Keratinocyte (primary cell): ENCODE measurements at regions not wholly inside any gene's neighbourhood (a gene's known extent, or its start where the extent isn't known, plus 50 kb on each side); places are given as distances from the start of the nearest gene placed in this dataset.

Experiments used
- DNase-seq: peaks from one replicate; pipeline ENCODE4 v3.0.0-alpha.2; 2011; ENCODE audit warnings: low read depth, missing footprints, low spot score
- FAIRE-seq: peaks from 2 replicates; lab custom pipeline; 2011; peaks lifted over from hg19 to GRCh38; lab: Jason Lieb, UNC
- H2AFZ ChIP-seq: 2 replicates; pipeline ENCODE4 v1.6.0; 2012; ENCODE audit warnings: low read length, control low read depth, inconsistent platforms; ENCODE audit not compliant: control insufficient read depth
- H3K27ac ChIP-seq: 2 replicates; pipeline ENCODE4 v1.5.1; 2011; ENCODE audit warnings: low read length; ENCODE audit not compliant: control insufficient read depth, insufficient read depth
- H3K27me3 ChIP-seq: 3 replicates; pipeline ENCODE4 v1.6.0; 2011; ENCODE audit warnings: low read length; ENCODE audit not compliant: control insufficient read depth, insufficient read depth; ENCODE audit errors: extremely low read depth
- H3K36me3 ChIP-seq, 2 experiments: 2 replicates in 1 of 2; 3 replicates in 1 of 2; pipeline ENCODE4 v1.5.1; 2011; ENCODE audit warnings: low read length in 2 of 2, mild to moderate bottlenecking in 1 of 2; ENCODE audit not compliant: control insufficient read depth in 2 of 2, insufficient read depth in 2 of 2; ENCODE audit errors: extremely low read depth in 1 of 2
- H3K4me1 ChIP-seq: 3 replicates; pipeline ENCODE4 v1.5.1; 2011; ENCODE audit warnings: low read length; ENCODE audit not compliant: control insufficient read depth, insufficient read depth; ENCODE audit errors: extremely low read depth
- H3K4me2 ChIP-seq: 3 replicates; pipeline ENCODE4 v1.6.0; 2011; ENCODE audit warnings: low read depth, low read length; ENCODE audit not compliant: control insufficient read depth, insufficient read depth; ENCODE audit errors: extremely low read depth
- H3K4me3 ChIP-seq, 3 experiments: fragments of 200-600 bp in 1 of 3; sonication (generic) in 1 of 3; 2 replicates in 2 of 3; 3 replicates in 1 of 3; pipeline ENCODE4 v1.5.1; 2011 to 2016; ENCODE audit warnings: low read length in 3 of 3, mild to moderate bottlenecking in 3 of 3, control low read depth in 2 of 3, inconsistent platforms in 1 of 3, low read depth in 1 of 3, mixed read lengths in 1 of 3, mixed run types in 1 of 3, moderate library complexity in 1 of 3; ENCODE audit not compliant: control insufficient read depth in 2 of 3, insufficient read depth in 2 of 3; ENCODE audit errors: extremely low read depth in 1 of 3
- H3K79me2 ChIP-seq: 2 replicates; pipeline ENCODE4 v1.6.0; 2012; ENCODE audit warnings: low read length; ENCODE audit not compliant: control insufficient read depth, insufficient read depth
- H3K9ac ChIP-seq: 3 replicates; pipeline ENCODE4 v1.6.0; 2011; ENCODE audit warnings: low read length; ENCODE audit not compliant: control insufficient read depth, insufficient read depth; ENCODE audit errors: extremely low read depth
- H3K9me1 ChIP-seq: 3 replicates; pipeline ENCODE4 v1.6.0; 2011; ENCODE audit warnings: low read length; ENCODE audit not compliant: control insufficient read depth, insufficient read depth; ENCODE audit errors: extremely low read depth
- H3K9me3 ChIP-seq: 2 replicates; pipeline ENCODE4 v1.5.1; 2012; ENCODE audit warnings: low read depth, low read length; ENCODE audit not compliant: control insufficient read depth
- H4K20me1 ChIP-seq: 3 replicates; pipeline ENCODE4 v1.6.0; 2011; ENCODE audit warnings: low read length; ENCODE audit not compliant: control insufficient read depth, insufficient read depth; ENCODE audit errors: extremely low read depth
- EZH2 ChIP-seq: IDR thresholded peaks from one replicate; pipeline ENCODE4 v1.6.1; 2012; ENCODE audit warnings: inconsistent platforms, mild to moderate bottlenecking, low read length, moderate library complexity
- dilution Hi-C: fragments of 300-500 bp; cut with MboI; formaldehyde crosslinking; loops from one replicate; pipeline ENCODE4 v1.7.0; 2020; ENCODE audit warnings: low sequenced_read_pairs; ENCODE audit not compliant: extremely low pct_ligation_motif_present
- TF ChIP-seq, protein P1 (sequence below), 3 experiments: IDR thresholded peaks in 1 of 3; conservative IDR thresholded peaks in 1 of 3; optimal IDR thresholded peaks in 1 of 3; 2 replicates in 2 of 3; 3 replicates in 1 of 3; pipeline versions ENCODE3 to v1.5.1; 2011; ENCODE audit warnings: low read length in 3 of 3, mild to moderate bottlenecking in 3 of 3, moderate library complexity in 2 of 3, control low read depth in 1 of 3, inconsistent platforms in 1 of 3; ENCODE audit not compliant: insufficient read depth in 2 of 3; ENCODE audit errors: extremely low read depth in 1 of 3

DNA sequence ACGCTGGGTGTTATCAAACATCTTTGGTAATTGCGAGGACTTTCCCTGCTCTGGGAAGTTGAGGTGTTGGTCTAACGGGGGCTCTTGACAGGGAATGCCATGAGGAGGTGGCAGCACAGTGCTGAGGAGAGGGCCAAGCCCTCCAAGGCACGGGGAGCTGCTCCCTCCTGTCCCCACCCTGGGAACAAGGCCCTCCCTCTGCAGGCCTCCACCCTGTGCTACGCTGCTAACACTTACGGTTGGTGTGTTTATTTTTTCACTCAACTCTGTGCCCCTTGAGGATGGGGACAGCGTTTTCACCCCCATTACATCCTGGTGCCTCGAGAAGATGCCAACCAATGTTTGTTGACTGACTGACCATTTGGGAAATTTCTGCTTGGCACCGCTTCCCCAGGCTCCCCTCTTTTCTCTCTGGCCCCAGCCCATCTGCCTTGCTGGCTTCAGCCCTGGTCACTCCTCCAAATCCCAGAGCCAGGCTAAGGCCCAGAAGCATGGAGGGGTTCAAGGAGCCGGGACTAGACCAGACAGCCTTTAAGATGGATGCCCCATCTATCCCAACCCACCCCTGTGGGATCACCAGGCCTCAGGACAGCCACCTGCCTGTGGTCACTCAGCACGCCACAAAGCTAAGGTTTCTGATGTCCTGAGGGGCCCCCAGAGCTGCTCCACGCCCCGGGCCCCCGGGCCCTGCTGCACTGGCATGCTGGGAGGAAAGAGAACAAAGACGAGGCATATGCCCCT is 125.7 kb downstream of the BARX1 start:
- Histone ChIP-seq H3K9me1 (no peaks in the 10 kb centered on the region), H3K79me2 (no peaks in the 10 kb centered on the region), H3K9me3 (no peaks in the 10 kb centered on the region), H3K4me2 (no peak overlapping the region), H2AFZ (no peak overlapping the region), H3K9ac (no peak overlapping the region), H3K4me1 (no peaks in the 10 kb centered on the region), H4K20me1 (no peaks in the 10 kb centered on the region), H3K27ac (no peak overlapping the region), H3K27me3 (peaks cover 14% of the 10 kb centered on the region), H3K36me3 (no peaks in the 10 kb centered on the region), H3K4me3 (no peak overlapping the region)
- dilution Hi-C loops = no loop called here
- FAIRE-seq (no peak), DNase-seq (no peak)
- TF ChIP-seq EZH2 = no peak
- TF ChIP-seq, protein P1, sequence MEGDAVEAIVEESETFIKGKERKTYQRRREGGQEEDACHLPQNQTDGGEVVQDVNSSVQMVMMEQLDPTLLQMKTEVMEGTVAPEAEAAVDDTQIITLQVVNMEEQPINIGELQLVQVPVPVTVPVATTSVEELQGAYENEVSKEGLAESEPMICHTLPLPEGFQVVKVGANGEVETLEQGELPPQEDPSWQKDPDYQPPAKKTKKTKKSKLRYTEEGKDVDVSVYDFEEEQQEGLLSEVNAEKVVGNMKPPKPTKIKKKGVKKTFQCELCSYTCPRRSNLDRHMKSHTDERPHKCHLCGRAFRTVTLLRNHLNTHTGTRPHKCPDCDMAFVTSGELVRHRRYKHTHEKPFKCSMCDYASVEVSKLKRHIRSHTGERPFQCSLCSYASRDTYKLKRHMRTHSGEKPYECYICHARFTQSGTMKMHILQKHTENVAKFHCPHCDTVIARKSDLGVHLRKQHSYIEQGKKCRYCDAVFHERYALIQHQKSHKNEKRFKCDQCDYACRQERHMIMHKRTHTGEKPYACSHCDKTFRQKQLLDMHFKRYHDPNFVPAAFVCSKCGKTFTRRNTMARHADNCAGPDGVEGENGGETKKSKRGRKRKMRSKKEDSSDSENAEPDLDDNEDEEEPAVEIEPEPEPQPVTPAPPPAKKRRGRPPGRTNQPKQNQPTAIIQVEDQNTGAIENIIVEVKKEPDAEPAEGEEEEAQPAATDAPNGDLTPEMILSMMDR (optimal IDR thresholded peaks at IDR 0.05 in 1 of 3, IDR thresholded peaks at IDR 0.05 in 1 of 3, conservative IDR thresholded peaks at IDR 0.05 in 1 of 3; ENCODE audit: extremely low read depth in 1 of 3, insufficient read depth in 2 of 3, low read length in 3 of 3) = no peak

DNA sequence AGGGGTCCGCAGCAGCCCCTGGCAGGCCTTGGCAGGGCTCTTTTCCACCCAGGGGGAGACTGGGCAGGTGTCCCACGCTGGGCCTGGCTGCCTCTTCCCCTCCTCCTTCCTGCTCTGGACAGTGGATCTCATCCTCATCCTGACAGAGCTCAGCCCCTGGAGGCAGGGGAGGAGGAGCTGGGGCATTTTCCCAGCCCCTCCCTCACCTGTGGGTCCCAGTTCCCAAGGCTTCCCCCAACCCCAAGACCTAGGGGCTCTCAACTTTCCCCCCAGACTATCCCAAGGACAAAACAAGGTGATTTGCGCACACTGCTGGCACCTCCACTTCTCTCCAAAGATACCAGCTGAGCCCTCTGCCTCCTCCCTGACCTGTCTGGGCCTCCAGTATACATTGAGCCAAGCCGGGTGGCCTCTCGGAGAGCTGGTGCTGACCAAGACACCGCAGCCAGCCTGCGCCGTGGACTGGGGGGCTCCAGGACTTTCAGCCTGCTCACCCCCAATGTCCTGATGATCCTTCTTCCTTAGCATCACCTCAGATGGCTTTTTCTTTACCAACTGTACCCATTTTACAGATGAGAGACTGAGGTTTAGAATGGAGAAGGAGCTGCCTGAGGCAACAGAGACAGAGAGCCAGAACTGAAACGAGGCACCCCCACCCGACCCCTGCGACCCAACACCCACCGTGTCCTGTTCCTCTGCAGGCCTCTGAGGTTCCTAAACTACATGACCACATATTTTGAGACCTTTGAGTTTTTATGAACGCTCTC is 126.6 kb downstream of the BARX1 start:
- FAIRE-seq = no peak
- Histone ChIP-seq H3K4me3 (no peak overlapping the region), H3K27ac (no peak overlapping the region), H3K9ac (no peak overlapping the region), H3K27me3 (peaks cover 14% of the 10 kb centered on the region), H4K20me1 (no peaks in the 10 kb centered on the region), H3K79me2 (no peaks in the 10 kb centered on the region), H2AFZ (no peak overlapping the region), H3K9me1 (no peaks in the 10 kb centered on the region), H3K4me1 (no peaks in the 10 kb centered on the region), H3K9me3 (no peaks in the 10 kb centered on the region), H3K36me3 (no peaks in the 10 kb centered on the region), H3K4me2 (no peak overlapping the region)
- no peak for DNase-seq
- dilution Hi-C loops = no loop called here
- TF ChIP-seq, protein P1 (optimal IDR thresholded peaks at IDR 0.05 in 1 of 3, IDR thresholded peaks at IDR 0.05 in 1 of 3, conservative IDR thresholded peaks at IDR 0.05 in 1 of 3; ENCODE audit: extremely low read depth in 1 of 3, insufficient read depth in 2 of 3, low read length in 3 of 3) = no peak
- TF ChIP-seq EZH2 = no peak
